K562 (cell line): ENCODE measurements at regions not wholly inside any gene's neighbourhood (a gene's known extent, or its start where the extent isn't known, plus 50 kb on each side); places are given as distances from the start of the nearest gene placed in this dataset.

Experiments used
- ATAC-seq: fragments of 200-7000 bp; cut with Tn5 transposase; 3 replicates; pipeline ENCODE4 v1.9.1; 2020; ENCODE audit warnings: moderate library complexity
- BruUV-seq: library from RNA; stranded (reverse); fragments of 400-500 nt; replicated peaks from 2 replicates; lab custom pipeline; 2021; lab: Mats Ljungman, UMichigan
- CTCF ChIA-PET: fragments of 300-600 bp; formaldehyde crosslinking; extraction: SDS; loops from one replicate; lab custom pipeline; 2021; ENCODE audit warnings: low intra/inter-chr PET ratio; lab: Yijun Ruan, JAX
- POLR2A ChIA-PET: fragments of 300-600, 350-650 bp; sonication (Branson Sonifier 250); formaldehyde crosslinking; extraction: SDS; loops from one replicate; lab custom pipeline; 2021; ENCODE audit warnings: antibody characterized with exemption, inconsistent platforms; lab: Yijun Ruan, JAX
- DNase-seq, 4 experiments: peaks; one replicate each; pipeline versions ENCODE4 v3.0.0 to v3.0.0-alpha.2; 2011 to 2018; ENCODE audit warnings: low spot score in 3 of 4, mixed read lengths in 3 of 4; ENCODE audit errors: extremely low read depth in 1 of 4
- FAIRE-seq: peaks from 2 replicates; lab custom pipeline; 2011; peaks lifted over from hg19 to GRCh38; lab: Jason Lieb, UNC
- H2AFZ ChIP-seq: 2 replicates; pipeline ENCODE4 v1.6.0; 2011; ENCODE audit warnings: low read depth, low read length, control low read depth, inconsistent platforms
- H3K27ac ChIP-seq: fragments of 200-600 bp; 3 replicates; pipeline ENCODE4 v1.8.0; 2011; ENCODE audit warnings: low read depth, mild to moderate bottlenecking, control low read depth, inconsistent platforms, low read length, moderate library complexity, mixed read lengths; ENCODE audit errors: extremely low read depth
- H3K27me3 ChIP-seq, 2 experiments: fragments of 300-600 bp in 1 of 2; 2 replicates in 1 of 2; 3 replicates in 1 of 2; pipeline versions ENCODE4 v1.6.0 to v1.8.0; 2011; ENCODE audit warnings: inconsistent platforms in 2 of 2, low read length in 2 of 2, mild to moderate bottlenecking in 1 of 2, mixed read lengths in 1 of 2, moderate library complexity in 1 of 2; ENCODE audit not compliant: control insufficient read depth in 2 of 2, insufficient read depth in 2 of 2
- H3K36me3 ChIP-seq: fragments of 300-600 bp; 3 replicates; pipeline ENCODE4 v1.8.0; 2011; ENCODE audit warnings: mild to moderate bottlenecking, low read length, inconsistent platforms; ENCODE audit not compliant: control insufficient read depth, insufficient read depth
- H3K4me1 ChIP-seq, 2 experiments: fragments of 200-600 bp in 1 of 2; replicated peaks in 1 of 2; 2 replicates in 1 of 2; 3 replicates in 1 of 2; pipeline versions ENCODE4 v1.5.1 to v1.8.0; 2011; ENCODE audit warnings: inconsistent platforms in 2 of 2, low read length in 2 of 2, mild to moderate bottlenecking in 1 of 2, mixed read lengths in 1 of 2, moderate library complexity in 1 of 2; ENCODE audit not compliant: control insufficient read depth in 2 of 2, insufficient read depth in 2 of 2
- H3K4me2 ChIP-seq: 2 replicates; pipeline ENCODE4 v1.6.1; 2011; ENCODE audit warnings: low read length, control low read depth, inconsistent platforms, mixed read lengths; ENCODE audit not compliant: insufficient read depth
- H3K4me3 ChIP-seq: fragments of 200-600 bp; sonication (generic), shearing (Covaris generic); 2 replicates; pipeline ENCODE4 v1.5.1; 2016; ENCODE audit warnings: control low read depth, inconsistent platforms
- H3K79me2 ChIP-seq: fragments of 200-600 bp; 3 replicates; pipeline ENCODE4 v1.8.0; 2011; ENCODE audit warnings: low read length, inconsistent platforms; ENCODE audit not compliant: control insufficient read depth, insufficient read depth
- H3K9ac ChIP-seq, 2 experiments: 2 replicates each; pipeline versions ENCODE4 v1.6.0 to v1.6.1; 2011; ENCODE audit warnings: low read depth in 2 of 2, low read length in 2 of 2, control low read depth in 1 of 2, inconsistent platforms in 1 of 2, mild to moderate bottlenecking in 1 of 2, mixed read lengths in 1 of 2; ENCODE audit not compliant: insufficient read depth in 1 of 2
- H3K9me1 ChIP-seq: one replicate; pipeline ENCODE4 v1.6.0; 2011; ENCODE audit warnings: inconsistent platforms, mild to moderate bottlenecking, low read length, moderate library complexity; ENCODE audit not compliant: control insufficient read depth, insufficient read depth
- H3K9me3 ChIP-seq: replicated peaks from 2 replicates; pipeline ENCODE4 v1.5.1; 2011; ENCODE audit warnings: low read depth, low read length, inconsistent platforms; ENCODE audit not compliant: control insufficient read depth, insufficient read depth
- H4K20me1 ChIP-seq: replicated peaks from 2 replicates; pipeline ENCODE4 v1.6.1; 2011; ENCODE audit warnings: low read length, inconsistent platforms, mixed read lengths; ENCODE audit not compliant: control insufficient read depth, insufficient read depth
- BMI1 ChIP-seq: fragments of 150-350 bp; IDR thresholded peaks from 2 replicates; pipeline ENCODE4 v1.6.1; 2014; ENCODE audit warnings: low read length
- CC2D1A ChIP-seq: fragments of 450-650 bp; IDR thresholded peaks from 2 replicates; pipeline ENCODE4 v1.6.1; 2017; ENCODE audit warnings: mild to moderate bottlenecking
- ERF ChIP-seq: fragments of 450-650 bp; formaldehyde crosslinking; IDR thresholded peaks from 2 replicates; pipeline ENCODE4 v1.4.0; 2020; ENCODE audit warnings: mild to moderate bottlenecking, mixed read lengths
- FOXA1 ChIP-seq: fragments of 450-650 bp; IDR thresholded peaks from 2 replicates; pipeline ENCODE4 v1.6.1; 2016; ENCODE audit warnings: mild to moderate bottlenecking, borderline replicate concordance
- GTF2B ChIP-seq: IDR thresholded peaks from 2 replicates; pipeline ENCODE4 v1.6.1; 2011; ENCODE audit not compliant: insufficient read length; ENCODE audit errors: extremely low read depth
- NFE2 ChIP-seq: IDR thresholded peaks from 2 replicates; pipeline ENCODE4 v1.6.1; 2014; ENCODE audit warnings: antibody characterized with exemption, low read depth
- PHF8 ChIP-seq: fragments of 200-600 bp; sonication (generic); IDR thresholded peaks from 2 replicates; pipeline ENCODE4 v1.6.1; 2012; ENCODE audit warnings: mixed run types, mild to moderate bottlenecking, inconsistent platforms, low read length, moderate library complexity, borderline replicate concordance
- PTTG1 ChIP-seq: fragments of 450-650 bp; IDR thresholded peaks from 2 replicates; pipeline ENCODE4 v1.6.1; 2016; ENCODE audit warnings: low read depth, mild to moderate bottlenecking, missing genetic modification characterization, missing compliant biosample characterization
- SMC3 ChIP-seq: conservative IDR thresholded peaks from 2 replicates; pipeline ENCODE4 v1.6.1; 2011; ENCODE audit warnings: low read depth, low read length, improper control_type of control experiment; ENCODE audit not compliant: insufficient read depth
- ZNF644 ChIP-seq: fragments of 200-800 bp; sonication (Bioruptor generic); IDR thresholded peaks from 2 replicates; pipeline ENCODE4 v1.6.1; 2016; ENCODE audit warnings: low read depth, missing genetic modification characterization, missing compliant biosample characterization
- ZNF707 ChIP-seq: fragments of 250-450 bp; sonication (Bioruptor Pico); conservative IDR thresholded peaks from 2 replicates; pipeline ENCODE4 v1.8.0; 2022; ENCODE audit warnings: inconsistent platforms, mild to moderate bottlenecking, moderate library complexity
- ZSCAN29 ChIP-seq: fragments of 450-650 bp; IDR thresholded peaks from 2 replicates; pipeline ENCODE4 v1.6.1; 2017
- WGBS: fragments of 100-300 bp; shearing (Covaris generic); methylation state at CpG from one replicate; pipeline ENCODE4 v1.1.6; 2016; ENCODE audit warnings: low coverage, mixed read lengths; ENCODE audit not compliant: insufficient coverage; ENCODE audit errors: missing lambda C conversion rate; 5-methylcytosine and 5-hydroxymethylcytosine counted together
- in situ Hi-C: fragments of 300-500 bp; cut with MboI; formaldehyde crosslinking; loops from 4 replicates; pipeline ENCODE4 v1.15.0; 2018; ENCODE audit warnings: inconsistent platforms, mixed read lengths
- intact Hi-C: fragments of 100-400 bp; cut with micrococcal nuclease; formaldehyde crosslinking; loops from 2 replicates; pipeline ENCODE4 v1.14.2; 2022
- TF ChIP-seq, protein P1 (sequence below): fragments of 250-450 bp; sonication (Bioruptor Pico); IDR thresholded peaks from 2 replicates; pipeline ENCODE4 v1.4.0; 2020; ENCODE audit warnings: mild to moderate bottlenecking, moderate library complexity
- TF ChIP-seq, protein P2 (sequence below): sonication (generic); formaldehyde crosslinking; IDR thresholded peaks from 2 replicates; pipeline ENCODE4 v1.8.0; 2022; ENCODE audit warnings: mild to moderate bottlenecking, missing genetic modification reagents
- TF ChIP-seq, protein P3 (sequence below), 2 experiments: fragments of 450-650 bp in 1 of 2; sonication (generic) in 1 of 2; formaldehyde crosslinking; conservative IDR thresholded peaks; 2 replicates each; pipeline versions ENCODE4 v1.4.0 to v1.8.1; 2020 to 2022; ENCODE audit warnings: mild to moderate bottlenecking in 1 of 2, missing genetic modification reagents in 1 of 2

DNA sequence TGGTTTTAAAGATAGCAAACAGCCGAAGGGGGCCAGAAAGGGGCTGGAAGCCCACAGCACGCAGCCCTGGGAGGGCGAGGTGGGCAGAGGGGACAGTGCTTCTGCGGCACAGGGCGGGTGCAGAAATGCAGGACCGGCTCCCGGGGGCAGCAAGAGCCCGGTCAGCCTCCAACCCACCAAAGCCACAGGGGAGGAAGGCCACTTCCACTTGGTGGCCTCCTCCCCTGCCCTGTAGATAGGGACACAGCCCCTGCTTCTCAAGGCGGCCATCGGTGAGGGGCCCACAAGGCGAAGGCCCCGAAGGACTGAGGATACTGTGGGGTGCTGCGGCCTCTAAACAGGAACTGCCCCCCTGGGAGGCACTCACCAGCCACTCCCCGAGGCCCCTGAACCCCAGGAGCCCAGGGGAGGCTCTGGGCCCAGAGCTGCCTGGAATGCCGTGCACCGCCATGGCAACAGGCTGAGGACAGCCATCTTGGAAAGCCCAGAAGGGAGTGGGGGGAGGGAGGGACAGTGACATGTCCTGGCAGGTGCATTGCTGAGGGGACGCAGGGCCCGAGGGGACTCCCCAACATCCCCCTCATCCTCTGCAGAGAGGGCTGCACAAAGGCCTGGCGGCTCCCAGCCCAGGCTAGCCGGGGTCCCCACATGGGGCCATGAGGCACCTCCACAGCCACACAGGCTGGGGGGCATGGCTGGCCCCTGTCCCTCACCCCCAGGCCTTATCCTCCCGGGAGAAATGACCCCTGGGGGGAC, 114.7 kb downstream of the NCOR2 start:
- CTCF ChIA-PET, result no interaction called here
- POLR2A ChIA-PET, result interaction anchor here (0.7 kb wide), 1 partner anchor 217 kb away, joined by 3 read pairs; no protein-coding TSS in a partner anchor
- 0 out of 2 replicates have a peak, but pooled peaks cover 8% of the 10 kb centered on the region for H4K20me1 ChIP-seq
- in situ Hi-C loops (no loop called here), intact Hi-C loops (no loop called here)
- H3K9me1 ChIP-seq, result peaks cover 6% of the 10 kb centered on the region
- H3K36me3 ChIP-seq, result peaks cover 23% of the 10 kb centered on the region; the same call in 2 of the 3 replicates
- H2AFZ ChIP-seq, result no peak overlapping the region
- DNase-seq (no peak), FAIRE-seq (no peak), ATAC-seq (no peak)
- no peaks in the 10 kb centered on the region for H3K79me2 ChIP-seq
- BruUV-seq, result no TSS peak
- no peak overlapping the region for H3K27ac ChIP-seq
- no peak overlapping the region for H3K4me3 ChIP-seq
- no peaks in the 10 kb centered on the region for H3K27me3 ChIP-seq
- peak overlapping the region in 1 of 2 experiments; percentile 17; a peak in 2 of 4 replicates for H3K9ac ChIP-seq
- 93% methylated on average over 18 of the region's 21 CpGs for WGBS
- H3K4me2 ChIP-seq, result no peak overlapping the region
- TF ChIP-seq NFE2 (no peak), ERF (CRISPR knock-in tag) (no peak), GTF2B (no peak), SMC3 (no peak), ZNF644 (tag) (no peak), ZNF707 (no peak), FOXA1 (no peak), PTTG1 (tag) (no peak), BMI1 (no peak), PHF8 (no peak), ZSCAN29 (no peak), CC2D1A (no peak)
- TF ChIP-seq, protein P1, sequence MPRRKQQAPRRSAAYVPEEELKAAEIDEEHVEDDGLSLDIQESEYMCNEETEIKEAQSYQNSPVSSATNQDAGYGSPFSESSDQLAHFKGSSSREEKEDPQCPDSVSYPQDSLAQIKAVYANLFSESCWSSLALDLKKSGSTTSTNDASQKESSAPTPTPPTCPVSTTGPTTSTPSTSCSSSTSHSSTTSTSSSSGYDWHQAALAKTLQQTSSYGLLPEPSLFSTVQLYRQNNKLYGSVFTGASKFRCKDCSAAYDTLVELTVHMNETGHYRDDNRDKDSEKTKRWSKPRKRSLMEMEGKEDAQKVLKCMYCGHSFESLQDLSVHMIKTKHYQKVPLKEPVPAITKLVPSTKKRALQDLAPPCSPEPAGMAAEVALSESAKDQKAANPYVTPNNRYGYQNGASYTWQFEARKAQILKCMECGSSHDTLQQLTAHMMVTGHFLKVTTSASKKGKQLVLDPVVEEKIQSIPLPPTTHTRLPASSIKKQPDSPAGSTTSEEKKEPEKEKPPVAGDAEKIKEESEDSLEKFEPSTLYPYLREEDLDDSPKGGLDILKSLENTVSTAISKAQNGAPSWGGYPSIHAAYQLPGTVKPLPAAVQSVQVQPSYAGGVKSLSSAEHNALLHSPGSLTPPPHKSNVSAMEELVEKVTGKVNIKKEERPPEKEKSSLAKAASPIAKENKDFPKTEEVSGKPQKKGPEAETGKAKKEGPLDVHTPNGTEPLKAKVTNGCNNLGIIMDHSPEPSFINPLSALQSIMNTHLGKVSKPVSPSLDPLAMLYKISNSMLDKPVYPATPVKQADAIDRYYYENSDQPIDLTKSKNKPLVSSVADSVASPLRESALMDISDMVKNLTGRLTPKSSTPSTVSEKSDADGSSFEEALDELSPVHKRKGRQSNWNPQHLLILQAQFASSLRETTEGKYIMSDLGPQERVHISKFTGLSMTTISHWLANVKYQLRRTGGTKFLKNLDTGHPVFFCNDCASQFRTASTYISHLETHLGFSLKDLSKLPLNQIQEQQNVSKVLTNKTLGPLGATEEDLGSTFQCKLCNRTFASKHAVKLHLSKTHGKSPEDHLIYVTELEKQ, result no peak
- TF ChIP-seq, protein P2, sequence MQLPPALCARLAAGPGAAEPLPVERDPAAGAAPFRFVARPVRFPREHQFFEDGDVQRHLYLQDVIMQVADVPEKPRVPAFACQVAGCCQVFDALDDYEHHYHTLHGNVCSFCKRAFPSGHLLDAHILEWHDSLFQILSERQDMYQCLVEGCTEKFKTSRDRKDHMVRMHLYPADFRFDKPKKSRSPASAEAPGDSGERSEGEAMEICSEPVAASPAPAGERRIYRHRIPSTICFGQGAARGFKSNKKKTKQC (CRISPR knock-in tag), result no peak
- TF ChIP-seq, protein P3, sequence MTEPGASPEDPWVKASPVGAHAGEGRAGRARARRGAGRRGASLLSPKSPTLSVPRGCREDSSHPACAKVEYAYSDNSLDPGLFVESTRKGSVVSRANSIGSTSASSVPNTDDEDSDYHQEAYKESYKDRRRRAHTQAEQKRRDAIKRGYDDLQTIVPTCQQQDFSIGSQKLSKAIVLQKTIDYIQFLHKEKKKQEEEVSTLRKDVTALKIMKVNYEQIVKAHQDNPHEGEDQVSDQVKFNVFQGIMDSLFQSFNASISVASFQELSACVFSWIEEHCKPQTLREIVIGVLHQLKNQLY (CRISPR knock-in tag; conservative IDR thresholded peaks at IDR 0.05), result no peak
- peaks cover 0 to 31% of the 10 kb centered on the region in 2 experiments; a peak in 2 of 5 replicates for H3K4me1 ChIP-seq
- H3K9me3 ChIP-seq, result no peaks in the 10 kb centered on the region
